GM23338 (cell line): ENCODE measurements at regions not wholly inside any gene's neighbourhood (a gene's known extent, or its start where the extent isn't known, plus 50 kb on each side); places are given as distances from the start of the nearest gene placed in this dataset.

ENCODE experiments used
- CREB1 ChIP-seq: fragments of 250-450 bp; sonication (Bioruptor Pico); IDR thresholded peaks from 2 replicates; pipeline ENCODE4 v1.5.0; 2020; ENCODE audit warnings: low read depth, mild to moderate bottlenecking, moderate library complexity
- EZH2 ChIP-seq: fragments of 200-600 bp; sonication (generic); IDR thresholded peaks from one replicate; pipeline ENCODE4 v1.8.0; 2017; ENCODE audit warnings: antibody characterized with exemption, mild to moderate bottlenecking, low read depth; ENCODE audit not compliant: unreplicated experiment
- EZH2phosphoT487 ChIP-seq: fragments of 200-600 bp; sonication (generic); IDR thresholded peaks from one replicate; pipeline ENCODE4 v1.8.1; 2018; ENCODE audit warnings: antibody characterized with exemption; ENCODE audit not compliant: unreplicated experiment
- JUNB ChIP-seq: IDR thresholded peaks from one replicate; pipeline ENCODE4 v1.6.1; 2016; ENCODE audit warnings: antibody characterized with exemption; ENCODE audit not compliant: unreplicated experiment
- NANOG ChIP-seq: IDR thresholded peaks from 2 replicates; pipeline ENCODE4 v1.6.1; 2016; ENCODE audit warnings: antibody characterized with exemption, borderline replicate concordance
- POLR2AphosphoS5 ChIP-seq: IDR thresholded peaks from 2 replicates; pipeline ENCODE4 v1.6.1; 2016; ENCODE audit warnings: antibody characterized with exemption, low read depth
- STAT1 ChIP-seq: IDR thresholded peaks from one replicate; pipeline ENCODE4 v1.6.1; 2016; ENCODE audit warnings: antibody characterized with exemption; ENCODE audit not compliant: unreplicated experiment
- ZNF114 ChIP-seq: fragments of 250-450 bp; sonication (Bioruptor Pico); IDR thresholded peaks from 2 replicates; pipeline ENCODE4 v1.5.0; 2020; ENCODE audit warnings: mild to moderate bottlenecking, moderate library complexity
- TF ChIP-seq, protein P1 (sequence below), 2 experiments: fragments of 200-600 bp in 1 of 2; sonication (generic) in 1 of 2; conservative IDR thresholded peaks; 2 replicates each; pipeline versions ENCODE4 v1.5.1 to v1.6.1; 2016 to 2017; ENCODE audit warnings: antibody characterized with exemption in 2 of 2, low read depth in 2 of 2, mild to moderate bottlenecking in 2 of 2, moderate library complexity in 1 of 2
- TF ChIP-seq, protein P2 (sequence below): IDR thresholded peaks from one replicate; pipeline ENCODE4 v1.6.1; 2018; ENCODE audit warnings: antibody characterized with exemption; ENCODE audit not compliant: unreplicated experiment
- TF ChIP-seq, protein P3 (sequence below): fragments of 250-450 bp; sonication (Bioruptor Pico); IDR thresholded peaks from 2 replicates; pipeline ENCODE4 v1.5.0; 2020; ENCODE audit warnings: mild to moderate bottlenecking, moderate library complexity
- TF ChIP-seq, protein P4 (sequence below): IDR thresholded peaks from 2 replicates; pipeline ENCODE4 v1.6.1; 2016; ENCODE audit warnings: antibody characterized with exemption

- TF ChIP-seq, protein P1, sequence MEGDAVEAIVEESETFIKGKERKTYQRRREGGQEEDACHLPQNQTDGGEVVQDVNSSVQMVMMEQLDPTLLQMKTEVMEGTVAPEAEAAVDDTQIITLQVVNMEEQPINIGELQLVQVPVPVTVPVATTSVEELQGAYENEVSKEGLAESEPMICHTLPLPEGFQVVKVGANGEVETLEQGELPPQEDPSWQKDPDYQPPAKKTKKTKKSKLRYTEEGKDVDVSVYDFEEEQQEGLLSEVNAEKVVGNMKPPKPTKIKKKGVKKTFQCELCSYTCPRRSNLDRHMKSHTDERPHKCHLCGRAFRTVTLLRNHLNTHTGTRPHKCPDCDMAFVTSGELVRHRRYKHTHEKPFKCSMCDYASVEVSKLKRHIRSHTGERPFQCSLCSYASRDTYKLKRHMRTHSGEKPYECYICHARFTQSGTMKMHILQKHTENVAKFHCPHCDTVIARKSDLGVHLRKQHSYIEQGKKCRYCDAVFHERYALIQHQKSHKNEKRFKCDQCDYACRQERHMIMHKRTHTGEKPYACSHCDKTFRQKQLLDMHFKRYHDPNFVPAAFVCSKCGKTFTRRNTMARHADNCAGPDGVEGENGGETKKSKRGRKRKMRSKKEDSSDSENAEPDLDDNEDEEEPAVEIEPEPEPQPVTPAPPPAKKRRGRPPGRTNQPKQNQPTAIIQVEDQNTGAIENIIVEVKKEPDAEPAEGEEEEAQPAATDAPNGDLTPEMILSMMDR (conservative IDR thresholded peaks at IDR 0.05; ENCODE audit: low read depth in 2 of 2): no peak
- TF ChIP-seq EZH2 (no peak), JUNB (no peak), NANOG (no peak), POLR2AphosphoS5 (no peak), CREB1 (CRISPR knock-in tag) (no peak), EZH2phosphoT487 (no peak), ZNF114 (no peak), STAT1 (no peak)
- TF ChIP-seq, protein P2, sequence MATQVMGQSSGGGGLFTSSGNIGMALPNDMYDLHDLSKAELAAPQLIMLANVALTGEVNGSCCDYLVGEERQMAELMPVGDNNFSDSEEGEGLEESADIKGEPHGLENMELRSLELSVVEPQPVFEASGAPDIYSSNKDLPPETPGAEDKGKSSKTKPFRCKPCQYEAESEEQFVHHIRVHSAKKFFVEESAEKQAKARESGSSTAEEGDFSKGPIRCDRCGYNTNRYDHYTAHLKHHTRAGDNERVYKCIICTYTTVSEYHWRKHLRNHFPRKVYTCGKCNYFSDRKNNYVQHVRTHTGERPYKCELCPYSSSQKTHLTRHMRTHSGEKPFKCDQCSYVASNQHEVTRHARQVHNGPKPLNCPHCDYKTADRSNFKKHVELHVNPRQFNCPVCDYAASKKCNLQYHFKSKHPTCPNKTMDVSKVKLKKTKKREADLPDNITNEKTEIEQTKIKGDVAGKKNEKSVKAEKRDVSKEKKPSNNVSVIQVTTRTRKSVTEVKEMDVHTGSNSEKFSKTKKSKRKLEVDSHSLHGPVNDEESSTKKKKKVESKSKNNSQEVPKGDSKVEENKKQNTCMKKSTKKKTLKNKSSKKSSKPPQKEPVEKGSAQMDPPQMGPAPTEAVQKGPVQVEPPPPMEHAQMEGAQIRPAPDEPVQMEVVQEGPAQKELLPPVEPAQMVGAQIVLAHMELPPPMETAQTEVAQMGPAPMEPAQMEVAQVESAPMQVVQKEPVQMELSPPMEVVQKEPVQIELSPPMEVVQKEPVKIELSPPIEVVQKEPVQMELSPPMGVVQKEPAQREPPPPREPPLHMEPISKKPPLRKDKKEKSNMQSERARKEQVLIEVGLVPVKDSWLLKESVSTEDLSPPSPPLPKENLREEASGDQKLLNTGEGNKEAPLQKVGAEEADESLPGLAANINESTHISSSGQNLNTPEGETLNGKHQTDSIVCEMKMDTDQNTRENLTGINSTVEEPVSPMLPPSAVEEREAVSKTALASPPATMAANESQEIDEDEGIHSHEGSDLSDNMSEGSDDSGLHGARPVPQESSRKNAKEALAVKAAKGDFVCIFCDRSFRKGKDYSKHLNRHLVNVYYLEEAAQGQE: no peak
- TF ChIP-seq, protein P3, sequence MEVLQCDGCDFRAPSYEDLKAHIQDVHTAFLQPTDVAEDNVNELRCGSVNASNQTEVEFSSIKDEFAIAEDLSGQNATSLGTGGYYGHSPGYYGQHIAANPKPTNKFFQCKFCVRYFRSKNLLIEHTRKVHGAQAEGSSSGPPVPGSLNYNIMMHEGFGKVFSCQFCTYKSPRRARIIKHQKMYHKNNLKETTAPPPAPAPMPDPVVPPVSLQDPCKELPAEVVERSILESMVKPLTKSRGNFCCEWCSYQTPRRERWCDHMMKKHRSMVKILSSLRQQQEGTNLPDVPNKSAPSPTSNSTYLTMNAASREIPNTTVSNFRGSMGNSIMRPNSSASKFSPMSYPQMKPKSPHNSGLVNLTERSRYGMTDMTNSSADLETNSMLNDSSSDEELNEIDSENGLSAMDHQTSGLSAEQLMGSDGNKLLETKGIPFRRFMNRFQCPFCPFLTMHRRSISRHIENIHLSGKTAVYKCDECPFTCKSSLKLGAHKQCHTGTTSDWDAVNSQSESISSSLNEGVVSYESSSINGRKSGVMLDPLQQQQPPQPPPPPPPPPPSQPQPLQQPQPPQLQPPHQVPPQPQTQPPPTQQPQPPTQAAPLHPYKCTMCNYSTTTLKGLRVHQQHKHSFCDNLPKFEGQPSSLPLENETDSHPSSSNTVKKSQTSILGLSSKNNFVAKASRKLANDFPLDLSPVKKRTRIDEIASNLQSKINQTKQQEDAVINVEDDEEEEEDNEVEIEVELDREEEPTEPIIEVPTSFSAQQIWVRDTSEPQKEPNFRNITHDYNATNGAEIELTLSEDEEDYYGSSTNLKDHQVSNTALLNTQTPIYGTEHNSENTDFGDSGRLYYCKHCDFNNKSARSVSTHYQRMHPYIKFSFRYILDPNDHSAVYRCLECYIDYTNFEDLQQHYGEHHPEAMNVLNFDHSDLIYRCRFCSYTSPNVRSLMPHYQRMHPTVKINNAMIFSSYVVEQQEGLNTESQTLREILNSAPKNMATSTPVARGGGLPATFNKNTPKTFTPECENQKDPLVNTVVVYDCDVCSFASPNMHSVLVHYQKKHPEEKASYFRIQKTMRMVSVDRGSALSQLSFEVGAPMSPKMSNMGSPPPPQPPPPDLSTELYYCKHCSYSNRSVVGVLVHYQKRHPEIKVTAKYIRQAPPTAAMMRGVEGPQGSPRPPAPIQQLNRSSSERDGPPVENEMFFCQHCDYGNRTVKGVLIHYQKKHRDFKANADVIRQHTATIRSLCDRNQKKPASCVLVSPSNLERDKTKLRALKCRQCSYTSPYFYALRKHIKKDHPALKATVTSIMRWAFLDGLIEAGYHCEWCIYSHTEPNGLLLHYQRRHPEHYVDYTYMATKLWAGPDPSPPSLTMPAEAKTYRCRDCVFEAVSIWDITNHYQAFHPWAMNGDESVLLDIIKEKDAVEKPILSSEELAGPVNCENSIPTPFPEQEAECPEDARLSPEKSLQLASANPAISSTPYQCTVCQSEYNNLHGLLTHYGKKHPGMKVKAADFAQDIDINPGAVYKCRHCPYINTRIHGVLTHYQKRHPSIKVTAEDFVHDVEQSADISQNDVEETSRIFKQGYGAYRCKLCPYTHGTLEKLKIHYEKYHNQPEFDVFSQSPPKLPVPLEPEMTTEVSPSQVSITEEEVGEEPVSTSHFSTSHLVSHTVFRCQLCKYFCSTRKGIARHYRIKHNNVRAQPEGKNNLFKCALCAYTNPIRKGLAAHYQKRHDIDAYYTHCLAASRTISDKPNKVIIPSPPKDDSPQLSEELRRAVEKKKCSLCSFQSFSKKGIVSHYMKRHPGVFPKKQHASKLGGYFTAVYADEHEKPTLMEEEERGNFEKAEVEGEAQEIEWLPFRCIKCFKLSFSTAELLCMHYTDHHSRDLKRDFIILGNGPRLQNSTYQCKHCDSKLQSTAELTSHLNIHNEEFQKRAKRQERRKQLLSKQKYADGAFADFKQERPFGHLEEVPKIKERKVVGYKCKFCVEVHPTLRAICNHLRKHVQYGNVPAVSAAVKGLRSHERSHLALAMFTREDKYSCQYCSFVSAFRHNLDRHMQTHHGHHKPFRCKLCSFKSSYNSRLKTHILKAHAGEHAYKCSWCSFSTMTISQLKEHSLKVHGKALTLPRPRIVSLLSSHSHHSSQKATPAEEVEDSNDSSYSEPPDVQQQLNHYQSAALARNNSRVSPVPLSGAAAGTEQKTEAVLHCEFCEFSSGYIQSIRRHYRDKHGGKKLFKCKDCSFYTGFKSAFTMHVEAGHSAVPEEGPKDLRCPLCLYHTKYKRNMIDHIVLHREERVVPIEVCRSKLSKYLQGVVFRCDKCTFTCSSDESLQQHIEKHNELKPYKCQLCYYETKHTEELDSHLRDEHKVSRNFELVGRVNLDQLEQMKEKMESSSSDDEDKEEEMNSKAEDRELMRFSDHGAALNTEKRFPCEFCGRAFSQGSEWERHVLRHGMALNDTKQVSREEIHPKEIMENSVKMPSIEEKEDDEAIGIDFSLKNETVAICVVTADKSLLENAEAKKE (CRISPR knock-in tag): no peak
- TF ChIP-seq, protein P4, sequence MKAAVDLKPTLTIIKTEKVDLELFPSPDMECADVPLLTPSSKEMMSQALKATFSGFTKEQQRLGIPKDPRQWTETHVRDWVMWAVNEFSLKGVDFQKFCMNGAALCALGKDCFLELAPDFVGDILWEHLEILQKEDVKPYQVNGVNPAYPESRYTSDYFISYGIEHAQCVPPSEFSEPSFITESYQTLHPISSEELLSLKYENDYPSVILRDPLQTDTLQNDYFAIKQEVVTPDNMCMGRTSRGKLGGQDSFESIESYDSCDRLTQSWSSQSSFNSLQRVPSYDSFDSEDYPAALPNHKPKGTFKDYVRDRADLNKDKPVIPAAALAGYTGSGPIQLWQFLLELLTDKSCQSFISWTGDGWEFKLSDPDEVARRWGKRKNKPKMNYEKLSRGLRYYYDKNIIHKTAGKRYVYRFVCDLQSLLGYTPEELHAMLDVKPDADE: no peak
Measured at GRCh38 chr7:21013765-21014539, 227.3 kb upstream of the SP8 start.
